Panc1 (cell line): ENCODE measurements at regions not wholly inside any gene's neighbourhood (a gene's known extent, or its start where the extent isn't known, plus 50 kb on each side); places are given as distances from the start of the nearest gene placed in this dataset.

ENCODE experiments used
- ATAC-seq: fragments of 200-7000 bp; cut with Tn5 transposase; 2 replicates; pipeline ENCODE4 v1.9.1; 2020; ENCODE audit warnings: mild to moderate bottlenecking, moderate library complexity
- BruUV-seq: library from RNA; stranded (reverse); fragments of 400-500 nt; replicated peaks from 2 replicates; lab custom pipeline; 2021; lab: Mats Ljungman, UMichigan
- CTCF ChIA-PET: fragments of 300-600 bp; sonication (Branson Sonifier 250); formaldehyde crosslinking; loops from one replicate; lab custom pipeline; 2022; ENCODE audit warnings: antibody characterized with exemption; lab: Charles Lee
- POLR2A ChIA-PET: fragments of 300-600 bp; sonication (Branson Sonifier 250); formaldehyde crosslinking; loops from one replicate; lab custom pipeline; 2022; ENCODE audit warnings: antibody characterized with exemption; lab: Charles Lee
- DNase-seq: peaks from one replicate; pipeline ENCODE4 v3.0.0-alpha.2; 2010; ENCODE audit warnings: low read depth, low spot score
- H3K27ac ChIP-seq: 2 replicates; pipeline ENCODE4 v1.5.1; 2011; ENCODE audit warnings: mild to moderate bottlenecking, low read length, inconsistent platforms
- H3K27me3 ChIP-seq: fragments of 200-500 bp; sonication (Bioruptor generic); 2 replicates; pipeline ENCODE4 v1.6.0; 2014; ENCODE audit warnings: low read length, inconsistent platforms; ENCODE audit not compliant: control insufficient read depth, insufficient read depth
- H3K36me3 ChIP-seq: fragments of 200-500 bp; sonication (Bioruptor generic); 2 replicates; pipeline ENCODE4 v1.5.1; 2014; ENCODE audit warnings: inconsistent platforms, mild to moderate bottlenecking, low read length, moderate library complexity; ENCODE audit not compliant: control insufficient read depth, insufficient read depth
- H3K4me1 ChIP-seq: 2 replicates; pipeline ENCODE4 v1.5.1; 2011; ENCODE audit warnings: inconsistent platforms, mild to moderate bottlenecking, low read length, moderate library complexity; ENCODE audit not compliant: control insufficient read depth, insufficient read depth
- H3K4me3 ChIP-seq, 2 experiments: 2 replicates each; pipeline ENCODE4 v1.5.1; 2011 to 2012; ENCODE audit warnings: low read depth in 2 of 2, low read length in 2 of 2, mild to moderate bottlenecking in 2 of 2, inconsistent platforms in 1 of 2, moderate library complexity in 1 of 2
- H3K9me3 ChIP-seq: fragments of 200-500 bp; sonication (Bioruptor generic); 2 replicates; pipeline ENCODE4 v1.5.1; 2014; ENCODE audit warnings: low read depth, mild to moderate bottlenecking, inconsistent platforms, low read length, moderate library complexity; ENCODE audit not compliant: control insufficient read depth, insufficient read depth
- CTCF ChIP-seq: fragments of 450-650 bp; IDR thresholded peaks from 2 replicates; pipeline ENCODE4 v1.5.1; 2017; ENCODE audit warnings: mild to moderate bottlenecking
- POLR2AphosphoS5 ChIP-seq: IDR thresholded peaks from 2 replicates; pipeline ENCODE4 v1.6.1; 2012; ENCODE audit warnings: mild to moderate bottlenecking, low read depth, low read length, moderate library complexity
- REST ChIP-seq, 2 experiments: IDR thresholded peaks; 2 replicates each; pipeline ENCODE4 v1.6.1; 2011 to 2012; ENCODE audit warnings: low read depth in 2 of 2, control low read depth in 1 of 2, low read length in 1 of 2, mild to moderate bottlenecking in 1 of 2, moderate library complexity in 1 of 2; ENCODE audit not compliant: insufficient read depth in 1 of 2
- SIN3A ChIP-seq: IDR thresholded peaks from 2 replicates; pipeline ENCODE4 v1.6.1; 2012; ENCODE audit warnings: low read depth, mild to moderate bottlenecking, low read length, moderate library complexity, borderline replicate concordance; ENCODE audit not compliant: insufficient read depth
- TCF7L2 ChIP-seq: IDR thresholded peaks from 2 replicates; pipeline ENCODE4 v1.6.1; 2011; ENCODE audit warnings: mild to moderate bottlenecking, low read depth, low read length, inconsistent platforms
- in situ Hi-C: cut with HindIII; loops from 2 replicates; pipeline ENCODE4 v1.10.0; 2016; ENCODE audit warnings: low sequenced_read_pairs, low pct_unique_long_range_greater_than_20kb
- intact Hi-C: fragments of 100-400 bp; cut with micrococcal nuclease; formaldehyde crosslinking; loops from one replicate; pipeline ENCODE4 v1.10.0; 2022; ENCODE audit not compliant: unreplicated experiment

GRCh38 chr5:163838738-163839137 is 333.3 kb downstream of the MAT2B start:
- TF ChIP-seq TCF7L2 = no peak
- TF ChIP-seq REST (IDR thresholded peaks at IDR 0.05; ENCODE audit: insufficient read depth in 1 of 2, low read depth in 2 of 2, low read length in 1 of 2) = no peak
- no peak for TF ChIP-seq POLR2AphosphoS5
- no peak for TF ChIP-seq CTCF
- TF ChIP-seq SIN3A = no peak
- Histone ChIP-seq H3K4me3 (no peak overlapping the region), H3K4me1 (no peaks in the 10 kb centered on the region), H3K27ac (no peak overlapping the region), H3K36me3 (no peaks in the 10 kb centered on the region), H3K9me3 (no peaks in the 10 kb centered on the region), H3K27me3 (no peaks in the 10 kb centered on the region)
- DNase-seq = no peak
- intact Hi-C loops (no loop called here), in situ Hi-C loops (no loop called here)
- BruUV-seq = no TSS peak
- POLR2A ChIA-PET = no interaction called here
- CTCF ChIA-PET = no interaction called here
- ATAC-seq = no peak

- CTCF ChIA-PET = no interaction called here
- POLR2A ChIA-PET = no interaction called here
- no peak for DNase-seq
Observed at GRCh38 chr5:163846512-163846911, 341.1 kb downstream of the MAT2B start.

More at GRCh38 chr5:163846512-163846911, 341.1 kb downstream of the MAT2B start:
- H3K36me3 ChIP-seq = no peaks in the 10 kb centered on the region
- no peak for TF ChIP-seq POLR2AphosphoS5
- no peak for TF ChIP-seq REST (IDR thresholded peaks at IDR 0.05; ENCODE audit: insufficient read depth in 1 of 2, low read depth in 2 of 2, low read length in 1 of 2)
- TF ChIP-seq TCF7L2 = no peak
- no peak for TF ChIP-seq SIN3A
- TF ChIP-seq CTCF = no peak
- no peaks in the 10 kb centered on the region for H3K4me1 ChIP-seq
- H3K4me3 ChIP-seq = no peak overlapping the region
- BruUV-seq = no TSS peak
- no peaks in the 10 kb centered on the region for H3K27me3 ChIP-seq
- intact Hi-C loops = no loop called here
- H3K27ac ChIP-seq = no peak overlapping the region
- ATAC-seq = no peak
- no peaks in the 10 kb centered on the region for H3K9me3 ChIP-seq
- in situ Hi-C loops = no loop called here
